GM18511 (cell line): ENCODE measurements at regions not wholly inside any gene's neighbourhood (a gene's known extent, or its start where the extent isn't known, plus 50 kb on each side); places are given as distances from the start of the nearest gene placed in this dataset.
"Not testable (repeated sequence)": the region's sequence is repeated elsewhere in the genome, so short reads cannot be mapped to it uniquely, and the experiment has no call there.

ENCODE experiments used
- ATAC-seq: cut with Tn5 transposase; IDR thresholded peaks from one replicate; pipeline ENCODE4 v1.9.1; 2021; ENCODE audit warnings: mild to moderate bottlenecking, moderate library complexity; ENCODE audit not compliant: unreplicated experiment

DNA sequence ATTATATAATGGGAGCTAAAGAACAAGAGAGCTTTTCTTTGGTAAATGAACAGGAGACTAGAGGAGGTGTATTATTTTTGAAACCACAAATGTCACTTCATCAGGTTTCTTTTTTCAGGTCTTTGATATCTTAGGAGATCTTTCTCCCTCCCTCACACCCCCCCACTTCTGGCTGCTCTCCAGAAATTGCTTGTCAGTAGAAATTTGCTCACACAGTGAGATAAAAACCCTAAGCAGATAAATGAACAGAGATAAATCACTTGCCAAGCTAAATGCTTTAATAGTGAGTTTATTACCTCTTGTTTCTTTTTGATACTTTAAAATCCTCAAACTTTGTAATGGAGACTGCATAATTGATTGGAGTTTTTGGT lies 421.2 kb upstream of the TENM3 start:
- ATAC-seq: no peak

DNA sequence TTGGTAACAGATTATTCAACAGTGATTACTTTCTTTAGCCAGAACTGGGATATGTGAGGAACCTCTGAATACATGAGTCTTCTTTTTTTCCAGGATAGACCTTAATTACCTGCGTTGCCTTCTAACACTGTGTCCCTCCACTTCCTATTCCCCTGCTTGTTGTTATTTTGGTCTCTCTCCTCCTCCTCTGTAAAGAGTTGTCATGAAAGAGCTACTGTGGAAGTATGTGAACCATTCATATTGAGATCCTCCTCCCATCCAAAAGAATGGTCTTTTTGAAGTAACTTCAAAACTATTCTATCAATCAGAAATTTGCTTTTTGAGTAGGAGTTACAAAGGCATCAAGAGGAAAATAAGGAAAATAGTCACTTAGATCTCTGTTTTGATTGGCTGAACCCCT lies 420.0 kb upstream of the TENM3 start:
- ATAC-seq: no peak

DNA sequence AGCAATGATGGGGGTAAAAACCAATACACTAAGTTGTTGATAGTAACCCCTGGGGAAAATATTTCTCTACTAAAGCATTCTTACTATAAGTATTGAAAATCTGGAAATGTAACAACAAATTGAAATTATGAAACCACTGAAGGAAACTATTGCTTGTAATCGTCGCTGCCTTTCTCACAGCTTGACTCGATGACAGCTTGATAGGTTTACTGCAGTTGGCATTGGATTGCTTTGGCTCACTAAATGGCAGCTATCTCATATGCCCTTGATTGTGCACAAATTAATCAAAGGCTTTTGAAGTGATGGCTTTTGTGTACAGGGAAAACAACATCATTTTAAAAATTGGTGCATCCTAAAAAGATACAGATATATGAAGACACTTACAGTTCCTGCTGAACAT lies 419.6 kb upstream of the TENM3 start:
- no peak for ATAC-seq

DNA sequence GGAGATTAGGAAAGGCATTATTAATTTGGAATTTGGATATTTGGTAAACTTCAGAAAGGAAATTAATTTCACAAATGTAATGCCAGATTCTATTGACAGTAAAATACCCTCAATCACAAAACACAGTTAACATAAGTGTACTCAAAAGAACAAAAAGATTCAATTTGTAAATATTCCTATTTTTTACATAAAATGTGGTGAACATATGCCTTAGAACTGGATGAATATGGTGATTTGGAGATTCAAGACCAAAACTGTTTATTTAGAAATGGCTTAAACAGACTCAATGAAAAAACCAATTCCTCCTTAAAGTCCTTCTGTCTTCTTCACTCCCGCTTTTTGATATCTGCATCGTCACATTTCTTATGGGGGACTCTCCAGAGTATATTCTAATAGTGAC lies 417.6 kb upstream of the TENM3 start:
- no peak for ATAC-seq

DNA sequence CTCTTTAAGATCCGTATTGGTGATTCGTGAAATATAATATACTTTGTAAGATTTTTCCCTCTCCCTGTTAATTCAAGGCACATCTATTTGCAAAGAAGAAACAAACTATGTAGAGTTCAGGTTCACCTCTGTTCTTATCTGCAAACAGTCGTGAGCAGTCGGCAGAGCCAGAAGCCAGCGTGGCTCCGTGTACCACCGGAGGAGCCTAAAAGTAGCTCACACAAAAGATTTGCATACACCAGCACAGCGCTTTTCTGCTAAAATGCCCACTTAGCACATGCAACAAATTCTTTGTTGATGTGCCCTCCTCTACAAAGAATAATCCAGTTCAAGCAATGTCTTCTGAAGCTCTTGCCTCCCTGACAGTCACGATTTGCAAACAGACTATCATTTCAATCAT lies 416.0 kb upstream of the TENM3 start:
- no peak for ATAC-seq

DNA sequence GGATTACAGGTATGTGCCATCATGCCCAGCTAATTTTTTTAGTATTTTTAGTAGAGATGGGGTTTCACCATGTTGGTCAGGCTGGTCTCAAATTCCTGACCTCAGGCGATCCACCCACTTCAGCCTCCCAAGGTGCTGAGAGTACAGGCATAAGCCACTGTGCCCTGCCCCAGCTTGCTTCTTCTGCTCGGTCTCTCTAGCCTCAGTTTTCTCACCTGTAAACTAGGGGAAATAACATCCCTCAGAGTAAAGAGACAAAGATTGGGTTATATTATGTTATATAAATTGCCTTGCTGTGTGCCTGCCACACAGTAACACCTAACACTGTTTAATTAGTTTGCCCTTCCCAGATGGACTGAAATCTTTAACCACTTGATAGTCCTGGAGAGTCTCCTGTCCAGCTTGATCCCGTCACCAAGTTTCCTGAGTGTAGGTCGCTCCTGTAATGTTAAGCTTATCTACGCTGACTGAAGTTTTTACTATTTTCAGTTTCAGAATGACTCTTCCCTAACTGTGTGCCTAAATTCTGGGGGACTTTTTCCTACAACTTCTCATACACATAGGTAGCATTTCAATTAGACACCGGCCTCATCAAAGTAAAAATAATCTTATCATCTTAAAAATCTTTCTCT lies 412.7 kb upstream of the TENM3 start:
- peak; percentile 70 for ATAC-seq

DNA sequence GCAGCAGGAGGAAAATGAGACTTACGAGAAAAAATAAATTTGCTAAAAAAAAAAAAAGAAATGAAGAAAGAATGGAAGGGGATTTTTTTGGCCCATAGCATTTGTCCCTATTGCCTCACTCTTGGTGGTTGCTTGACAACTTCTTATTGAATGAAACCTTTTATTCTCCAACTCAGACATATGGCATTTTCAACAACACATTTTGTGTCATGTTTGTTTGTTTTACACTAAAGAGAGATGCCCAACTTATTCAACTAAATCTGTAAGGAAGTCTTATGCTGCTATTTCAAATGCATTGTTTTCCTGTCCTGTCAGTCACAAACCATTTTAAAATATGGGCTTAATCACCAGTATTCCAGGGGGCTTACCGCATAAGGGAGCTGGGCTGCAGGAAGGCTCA lies 409.1 kb upstream of the TENM3 start:
- ATAC-seq: no peak

DNA sequence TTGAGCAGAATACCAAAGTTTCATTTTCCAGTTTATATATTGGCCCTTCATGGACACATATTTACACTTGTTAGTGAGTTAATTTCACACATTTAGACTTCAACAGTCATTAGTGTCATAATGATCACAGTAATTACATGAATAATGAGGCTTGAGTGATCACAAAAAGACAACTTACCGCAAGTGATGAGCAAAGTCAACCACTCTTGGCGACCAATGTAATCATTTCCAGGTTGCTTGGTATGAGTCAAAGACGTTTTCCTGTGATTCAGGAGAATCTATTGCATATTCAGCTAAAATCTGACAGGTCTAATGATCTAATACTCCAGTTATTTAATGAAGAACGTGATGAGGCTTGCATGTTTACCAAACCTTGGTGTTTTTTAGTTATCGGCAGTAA lies 407.9 kb upstream of the TENM3 start:
- no peak for ATAC-seq

DNA sequence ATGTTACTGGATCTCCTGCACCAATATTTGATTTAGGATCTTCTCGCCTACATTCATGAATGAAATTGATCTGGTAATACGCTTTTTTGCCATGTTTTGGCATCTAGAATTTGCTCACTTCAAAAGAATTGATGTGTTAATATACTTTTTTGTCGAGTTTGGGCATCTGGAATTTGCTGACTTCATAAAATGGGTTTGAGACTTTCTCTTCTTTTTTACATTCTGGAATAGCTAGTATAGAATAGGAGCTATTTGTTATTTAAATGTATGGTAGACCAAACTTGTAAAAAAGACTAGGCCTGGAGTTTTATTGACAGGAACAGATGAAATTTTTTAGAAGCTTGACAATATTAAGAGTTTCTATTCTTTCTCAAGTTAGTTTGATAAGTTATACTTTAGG lies 404.9 kb upstream of the TENM3 start:
- no peak for ATAC-seq

DNA sequence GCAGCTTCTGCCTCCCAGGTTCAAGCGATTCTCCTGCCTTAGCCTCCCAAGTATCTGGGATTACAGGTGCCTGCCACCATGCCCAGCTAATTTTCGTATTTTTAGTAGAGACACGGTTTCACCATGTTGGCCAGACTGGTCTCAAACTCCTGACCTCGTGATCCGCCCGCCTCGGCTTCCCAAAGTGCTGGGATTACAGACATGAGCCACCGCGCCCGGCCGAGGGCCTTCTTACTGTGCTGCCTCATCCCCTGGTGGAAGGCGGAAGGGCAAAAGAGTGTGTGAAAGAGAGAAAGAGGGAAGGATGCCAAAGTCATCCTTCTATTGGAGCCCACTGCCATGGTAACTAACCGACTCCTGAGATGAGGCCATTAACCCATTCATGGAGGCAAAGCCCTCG lies 399.4 kb upstream of the TENM3 start:
- ATAC-seq: not testable (repeated sequence)

DNA sequence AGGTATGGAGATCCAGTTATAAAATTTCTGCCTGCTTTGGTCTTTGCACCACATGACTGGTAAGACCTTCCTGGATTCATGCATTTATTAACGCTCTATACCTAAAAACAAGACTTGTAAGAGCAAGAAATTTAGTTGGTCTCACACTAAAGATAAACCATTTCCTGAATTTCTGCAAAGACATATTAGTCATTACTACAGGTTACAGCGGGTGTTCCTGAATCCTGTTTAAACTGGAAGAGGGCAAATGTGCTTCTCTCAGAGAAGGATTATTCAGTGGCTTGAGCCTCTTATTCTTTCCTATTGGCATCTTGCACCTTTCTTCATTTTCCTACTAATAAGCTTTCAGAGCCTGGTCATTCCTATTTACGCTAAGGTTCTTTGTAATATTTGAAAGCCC lies 397.6 kb upstream of the TENM3 start:
- ATAC-seq: no peak

DNA sequence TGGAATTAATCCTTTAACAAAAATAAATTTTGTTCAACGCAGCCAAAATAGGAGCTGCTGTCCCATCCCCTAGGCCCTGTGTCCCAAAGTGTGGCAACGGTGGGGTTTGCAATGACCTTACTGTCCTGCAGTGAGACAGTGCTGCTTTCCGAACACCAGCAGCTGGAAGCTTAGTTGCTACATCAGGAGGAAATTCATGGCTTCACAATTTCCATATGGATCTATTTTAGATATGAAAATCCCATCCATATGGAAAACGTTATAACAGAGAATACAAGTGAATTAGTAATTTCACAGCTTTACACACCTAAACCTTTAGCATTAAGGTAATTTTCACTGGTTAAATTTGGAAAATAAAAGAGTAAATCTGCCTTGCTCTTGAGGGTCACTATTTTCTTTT lies 396.3 kb upstream of the TENM3 start:
- no peak for ATAC-seq

DNA sequence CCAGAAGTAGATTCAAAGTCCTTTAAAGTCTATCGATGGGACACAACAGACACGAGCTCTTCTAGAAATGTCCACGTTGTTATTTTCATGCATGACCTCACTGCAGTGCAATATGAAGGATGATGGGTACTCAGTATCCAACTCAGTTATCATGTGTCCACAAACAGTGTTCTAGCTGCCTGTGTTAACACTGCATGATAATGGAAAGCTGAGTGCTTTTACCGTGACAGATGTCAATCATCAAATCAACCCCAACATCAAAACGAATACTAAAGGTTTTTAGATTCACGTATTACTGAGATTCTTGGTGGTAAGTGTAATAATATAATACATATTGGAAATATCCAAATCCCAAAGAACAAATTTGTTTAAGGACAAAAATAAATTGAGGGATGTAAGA lies 394.8 kb upstream of the TENM3 start:
- ATAC-seq: no peak

DNA sequence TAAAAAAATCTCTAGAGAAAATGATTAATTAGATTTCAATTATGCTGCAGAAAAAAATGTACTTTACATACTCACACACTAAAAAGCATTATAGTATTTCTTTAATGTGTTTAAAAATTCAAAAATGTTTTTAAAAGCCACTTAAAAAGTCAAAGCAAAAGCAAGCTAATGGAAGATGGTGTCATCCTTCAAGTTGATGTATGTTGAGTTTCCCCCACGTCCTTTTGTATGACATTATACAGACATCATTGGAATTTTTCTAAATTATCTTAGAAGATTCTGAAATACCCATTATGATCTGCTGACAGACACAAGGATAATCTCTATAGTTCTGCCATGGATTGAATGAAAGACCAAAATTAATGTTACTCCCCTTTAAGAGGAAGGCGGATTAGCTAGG lies 393.7 kb upstream of the TENM3 start:
- ATAC-seq: no peak

DNA sequence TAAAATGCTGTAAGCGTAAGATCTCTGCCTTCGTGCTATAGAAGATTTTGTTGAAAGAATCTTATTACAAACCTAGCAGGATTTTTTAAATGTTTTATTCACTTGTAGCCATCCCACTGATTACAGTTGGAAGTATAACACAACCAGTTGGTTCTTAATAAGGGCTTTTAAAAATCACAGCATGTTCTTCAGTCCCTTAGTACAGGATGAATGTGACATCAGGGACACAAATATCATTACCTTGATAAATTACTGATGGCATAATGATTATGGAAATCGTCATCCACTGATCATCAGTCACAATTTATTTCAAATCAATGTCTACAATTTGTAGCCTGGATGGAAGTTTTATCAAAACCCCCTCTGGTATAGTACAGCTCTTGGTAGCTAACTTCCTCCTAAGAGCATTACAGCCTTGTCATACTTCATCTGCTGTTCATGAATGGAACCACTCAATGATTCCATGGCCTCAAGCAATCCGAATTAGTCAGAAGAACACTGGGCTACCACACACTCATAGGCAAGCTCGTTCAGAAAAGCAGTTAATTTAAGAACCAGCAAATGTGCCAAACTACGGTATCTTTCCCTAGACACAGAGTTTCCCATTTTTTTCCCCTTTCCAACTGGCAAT lies 389.2 kb upstream of the TENM3 start:
- no peak for ATAC-seq

DNA sequence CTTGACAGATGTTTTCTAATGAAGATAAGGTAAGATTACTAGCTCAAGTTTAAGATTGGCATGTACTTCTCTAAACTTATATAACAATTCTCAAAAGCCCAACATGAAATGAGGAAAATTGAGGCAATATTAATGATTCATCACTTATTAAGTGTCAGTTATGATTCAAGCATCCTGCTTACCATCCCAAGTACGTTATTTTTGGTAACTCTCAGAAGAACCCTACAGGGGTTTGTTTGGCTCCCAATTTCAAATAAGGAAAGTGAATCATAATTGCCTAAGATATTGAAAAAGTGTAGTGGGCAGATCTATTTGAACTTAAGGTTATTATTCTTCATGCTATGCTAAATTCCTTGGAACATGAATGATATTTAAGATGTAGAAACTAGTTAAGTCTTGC lies 387.9 kb upstream of the TENM3 start:
- ATAC-seq: no peak

DNA sequence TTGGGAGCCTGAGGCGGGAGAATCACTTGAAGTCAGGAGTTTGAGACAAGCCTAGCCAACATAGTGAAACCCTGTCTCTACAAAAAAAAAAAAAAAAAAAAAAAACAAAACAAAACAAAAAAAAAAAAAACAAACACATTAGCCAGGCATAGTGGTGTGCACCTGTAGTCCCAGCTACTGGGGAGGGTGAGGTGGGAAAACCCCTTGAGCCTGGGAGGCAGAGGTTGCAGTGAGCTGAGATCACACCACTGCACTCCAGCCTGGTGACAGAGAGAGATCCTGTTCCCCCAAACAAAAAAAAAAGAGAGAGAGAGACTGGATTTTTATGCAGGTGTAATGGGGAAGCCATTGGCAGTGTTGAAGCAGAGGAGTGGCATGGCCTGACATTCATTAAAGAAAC lies 385.7 kb upstream of the TENM3 start:
- ATAC-seq: not testable (repeated sequence)

DNA sequence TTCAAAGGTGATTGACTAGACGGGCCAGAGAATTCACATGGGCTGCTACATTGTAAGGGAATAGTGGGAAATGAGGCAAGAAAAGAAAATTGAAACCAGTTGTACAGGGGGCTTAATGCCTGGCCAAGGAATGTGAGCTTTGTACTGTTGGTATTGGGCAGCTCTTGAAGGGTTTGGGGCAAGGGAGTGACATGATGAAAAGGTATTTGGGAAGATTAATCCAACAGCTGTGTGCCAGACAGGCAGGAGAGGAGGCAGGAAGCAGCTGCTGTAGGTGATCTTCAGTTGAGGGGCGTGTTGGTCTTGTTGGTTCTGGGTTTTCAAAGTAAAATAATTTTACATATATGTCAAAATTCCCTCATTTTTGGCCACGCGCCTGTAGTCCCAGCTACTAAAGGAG lies 384.5 kb upstream of the TENM3 start:
- ATAC-seq: no peak

DNA sequence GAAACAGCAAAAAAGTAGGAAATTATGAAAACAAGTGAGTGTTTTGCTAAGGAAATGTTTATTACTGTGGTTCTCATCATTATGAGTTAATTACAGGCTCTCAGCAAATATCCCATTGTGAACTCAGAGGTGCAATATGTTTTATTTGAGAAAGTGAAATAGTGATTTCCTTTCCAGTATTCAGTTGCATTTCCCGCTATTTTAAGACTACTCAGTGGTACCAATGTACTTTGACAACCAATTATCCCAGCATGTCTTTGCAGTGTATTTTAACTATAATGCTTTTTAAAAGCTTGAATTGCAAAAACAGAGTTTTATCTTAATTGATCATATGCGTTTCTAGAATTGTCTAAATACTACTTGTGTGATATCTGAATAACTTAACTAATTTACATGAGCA lies 383.8 kb upstream of the TENM3 start:
- no peak for ATAC-seq

DNA sequence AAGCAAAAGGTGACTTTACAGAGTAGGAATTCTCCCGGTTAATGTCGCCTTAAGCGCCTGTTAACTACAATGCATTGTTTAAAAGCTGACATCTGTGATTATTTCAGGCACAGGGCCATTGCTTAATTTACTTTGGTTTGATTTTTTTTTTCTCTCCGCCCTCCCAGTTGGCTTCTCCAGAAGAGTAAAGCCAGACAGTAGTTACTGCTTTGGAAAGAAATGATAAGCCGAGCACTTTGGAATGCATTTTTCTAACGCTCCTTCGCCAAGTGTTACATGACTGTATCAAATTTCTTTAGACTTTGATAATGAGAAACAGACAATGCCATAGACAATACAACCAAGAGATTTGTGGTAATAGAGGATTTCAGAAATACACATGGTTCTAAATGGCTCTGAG lies 383.0 kb upstream of the TENM3 start:
- no peak for ATAC-seq

DNA sequence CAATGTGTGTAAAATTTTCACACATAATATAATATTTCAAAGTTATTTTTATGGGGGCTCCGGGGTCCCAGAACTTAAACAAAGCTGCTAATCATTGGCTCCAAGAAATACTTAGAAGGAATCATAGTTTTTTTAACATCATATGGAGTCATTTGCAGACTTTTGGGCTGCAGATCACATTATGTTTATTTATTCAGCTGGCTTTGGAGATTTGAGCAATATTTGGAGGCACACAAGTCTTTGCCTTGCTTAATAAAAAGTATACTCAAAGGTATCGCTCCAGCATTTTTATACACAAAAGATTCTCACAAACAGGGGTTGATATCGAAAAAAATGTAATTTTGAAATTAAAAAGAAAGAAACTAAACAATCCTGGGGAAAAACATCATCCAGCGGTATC lies 382.5 kb upstream of the TENM3 start:
- ATAC-seq: no peak

DNA sequence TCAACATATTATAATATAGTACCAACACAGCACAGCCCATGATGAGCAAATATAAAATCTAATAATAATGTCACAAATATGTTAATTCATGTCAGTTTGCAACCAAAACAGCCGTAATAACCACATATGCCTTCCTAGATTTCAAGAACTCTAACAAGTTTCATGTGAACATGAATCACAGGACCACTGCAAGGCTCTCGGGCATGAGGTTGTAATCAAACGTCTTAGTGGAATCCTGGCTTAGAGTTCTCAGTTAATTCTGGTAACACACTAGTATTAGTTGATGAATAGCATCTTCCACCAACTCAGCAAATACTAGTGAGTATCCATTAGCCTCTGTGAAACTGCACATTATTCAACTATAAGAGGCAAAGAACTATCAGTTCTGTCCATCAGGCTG lies 379.3 kb upstream of the TENM3 start:
- no peak for ATAC-seq

DNA sequence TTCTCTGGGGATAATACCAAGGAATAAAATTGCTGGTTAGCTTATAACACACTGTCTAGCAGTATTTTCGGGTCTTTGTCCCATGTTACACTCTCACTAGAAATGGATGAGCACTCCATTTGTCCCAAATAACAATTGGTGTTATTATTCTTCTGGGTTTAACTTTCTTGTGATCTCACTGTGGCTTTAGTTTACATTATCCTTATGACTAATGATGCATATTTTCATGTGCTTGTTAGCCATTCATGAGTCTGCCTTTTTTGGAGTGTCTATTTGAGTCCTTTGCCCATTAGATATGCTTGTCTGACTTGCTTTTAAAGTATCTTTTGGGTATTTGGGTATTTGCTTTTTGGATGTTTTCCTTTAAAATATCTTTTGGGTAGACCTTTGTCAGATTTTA lies 372.9 kb upstream of the TENM3 start:
- no peak for ATAC-seq
